Middle frontal gyrus (tissue), 1 donor: ENCODE measurements at regions not wholly inside any gene's neighbourhood (a gene's known extent, or its start where the extent isn't known, plus 50 kb on each side); places are given as distances from the start of the nearest gene placed in this dataset.
"Not testable (repeated sequence)": the region's sequence is repeated elsewhere in the genome, so short reads cannot be mapped to it uniquely, and the experiment has no call there.

ENCODE experiments used
- DNase-seq: peaks from one replicate; pipeline ENCODE4 v3.0.0-alpha.2; 2015; ENCODE audit warnings: low spot score; ENCODE audit errors: extremely low spot score

DNA sequence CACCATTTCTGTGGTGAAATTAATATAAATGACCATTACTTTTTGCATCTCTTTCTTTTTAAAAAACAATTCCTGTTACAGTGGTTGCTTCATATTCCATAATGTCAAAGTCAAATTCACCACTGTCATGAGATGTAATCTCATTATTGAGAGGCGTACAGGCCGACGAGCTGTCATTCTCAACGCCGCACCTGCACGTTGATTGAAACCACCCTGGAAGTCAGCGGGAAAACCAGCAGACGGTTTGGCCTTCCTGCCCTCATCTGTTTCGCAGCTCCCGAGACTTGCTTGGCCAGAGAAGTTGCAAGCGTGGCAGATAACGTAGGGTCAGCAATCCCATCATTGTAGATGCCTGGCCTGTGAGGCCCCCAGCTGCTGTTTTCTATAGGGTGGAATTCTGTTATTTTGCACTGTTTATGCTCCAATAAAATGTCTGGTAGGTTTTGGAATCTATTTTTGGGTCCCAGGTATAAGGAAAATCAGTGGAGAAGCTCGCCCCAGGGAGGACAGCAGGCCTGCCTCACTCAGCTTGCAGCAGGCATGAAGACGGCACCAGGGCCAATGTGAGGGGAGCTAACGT lies 153.4 kb downstream of the SOX1 start:
- DNase-seq, result no peak

GRCh38 chr13:112220925-112221324 lies 154.0 kb downstream of the SOX1 start:
- DNase-seq, result no peak

GRCh38 chr13:112222971-112223370 lies 153.2 kb upstream of the SPACA7 start:
- no peak for DNase-seq

- not testable (repeated sequence) for DNase-seq
Measured at GRCh38 chr13:112223929-112224328, 152.2 kb upstream of the SPACA7 start.

GRCh38 chr13:112225429-112226090 lies 150.6 kb upstream of the SPACA7 start:
- DNase-seq, result no peak

DNA sequence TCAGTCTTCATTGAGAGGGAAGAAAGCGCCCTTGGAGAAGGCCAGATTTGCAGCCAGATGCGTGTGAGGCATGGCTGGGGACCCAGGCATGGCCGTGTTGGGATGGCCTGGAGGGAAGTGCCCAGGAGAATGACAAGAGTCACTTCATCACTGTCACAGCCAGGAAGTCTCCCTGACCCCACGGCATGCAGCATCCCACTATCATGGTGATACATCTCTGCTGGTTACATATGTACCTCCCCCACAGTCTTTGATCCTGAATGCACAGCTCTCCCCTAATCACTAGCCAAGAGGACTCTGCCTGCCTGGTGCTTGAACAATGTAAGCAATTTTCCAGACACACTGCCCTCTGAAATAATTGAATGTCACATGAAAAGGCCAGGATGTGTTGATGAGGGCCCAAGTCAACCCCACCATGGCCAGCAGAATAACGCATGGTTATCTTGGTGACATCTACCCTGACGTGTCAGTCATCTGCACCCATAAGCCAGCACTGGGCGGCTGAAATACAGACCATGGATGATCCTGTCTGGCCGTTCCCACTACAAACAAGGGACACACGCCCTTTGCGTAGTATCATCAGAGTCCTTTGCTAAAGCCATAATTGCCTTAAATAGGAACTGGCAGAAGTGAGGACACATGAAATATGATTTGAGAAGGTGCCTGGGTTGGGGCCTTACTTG lies 149.7 kb upstream of the SPACA7 start:
- no peak for DNase-seq

DNA sequence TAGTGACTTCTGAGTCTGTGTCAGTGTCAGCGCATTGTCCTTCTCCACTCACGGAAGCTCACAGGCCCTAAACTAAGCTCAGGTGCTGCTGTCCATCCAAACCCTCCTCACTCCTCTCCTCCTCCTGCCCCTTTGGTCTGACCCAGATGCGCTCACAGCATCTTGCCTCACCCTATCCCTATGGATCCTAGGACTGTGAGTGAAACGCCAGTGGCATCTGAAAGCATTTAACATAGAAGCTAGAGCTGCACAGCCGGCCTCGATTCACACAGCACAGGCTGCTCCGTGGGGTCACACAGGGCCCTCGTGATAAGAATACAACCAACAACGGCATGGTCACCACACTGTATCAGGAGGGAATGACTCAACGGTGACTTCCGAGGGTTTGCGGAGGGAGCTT lies 149.1 kb upstream of the SPACA7 start:
- DNase-seq, result no peak

GRCh38 chr13:112229445-112229844 lies 146.7 kb upstream of the SPACA7 start:
- DNase-seq, result no peak

- no peak for DNase-seq
Measured at GRCh38 chr13:112229992-112230872, 145.9 kb upstream of the SPACA7 start.

DNA sequence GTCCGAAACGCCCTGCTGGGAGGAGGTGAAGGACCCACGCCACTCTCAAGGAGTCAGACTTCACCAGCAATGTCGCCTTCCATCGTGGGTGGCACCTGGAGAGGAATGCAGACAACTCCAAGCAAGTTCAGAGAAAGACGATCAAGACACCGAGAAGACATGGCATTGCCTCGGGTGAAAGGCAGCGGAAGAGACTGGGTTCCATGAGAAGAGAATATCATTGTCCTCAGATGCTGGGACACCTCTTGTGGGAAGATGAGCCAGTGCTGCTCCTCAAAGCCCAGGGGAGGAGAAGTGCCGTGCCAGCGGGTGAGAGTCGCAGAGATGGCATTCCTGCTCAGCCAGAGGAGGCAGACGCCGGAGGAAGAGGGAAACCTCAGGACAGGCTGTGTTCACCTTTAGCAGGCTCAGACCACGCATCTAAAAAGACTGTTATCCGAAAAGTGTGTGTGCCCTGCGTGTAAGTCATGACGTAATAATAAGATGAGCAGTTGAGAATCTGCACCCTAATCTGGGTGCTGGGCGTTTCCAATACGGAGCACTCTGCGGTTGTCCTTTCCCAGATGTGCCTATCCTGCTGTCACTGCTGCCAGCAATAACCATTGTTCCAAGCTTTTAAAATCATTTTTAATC lies 144.6 kb upstream of the SPACA7 start:
- no peak for DNase-seq

DNA sequence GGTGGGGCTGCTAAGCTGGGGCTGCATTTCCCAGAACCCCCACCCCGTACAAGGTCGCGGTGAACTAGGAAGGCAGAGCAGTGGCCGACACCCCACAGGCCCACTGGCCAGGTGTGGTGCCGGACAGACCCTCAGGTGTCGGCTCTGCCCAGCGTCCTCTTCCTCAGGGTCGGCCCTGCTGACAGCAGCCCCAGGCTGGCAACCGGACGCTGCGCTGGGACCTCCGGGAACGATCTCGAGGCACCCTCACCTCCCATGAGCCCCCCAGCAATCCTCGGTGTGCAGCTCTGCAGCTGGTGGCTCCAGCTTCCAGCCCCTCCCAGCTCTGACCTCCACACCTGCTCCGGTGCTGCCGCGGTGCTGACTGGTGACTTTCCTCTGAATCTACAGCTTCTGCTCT lies 142.9 kb upstream of the SPACA7 start:
- DNase-seq, result no peak

DNA sequence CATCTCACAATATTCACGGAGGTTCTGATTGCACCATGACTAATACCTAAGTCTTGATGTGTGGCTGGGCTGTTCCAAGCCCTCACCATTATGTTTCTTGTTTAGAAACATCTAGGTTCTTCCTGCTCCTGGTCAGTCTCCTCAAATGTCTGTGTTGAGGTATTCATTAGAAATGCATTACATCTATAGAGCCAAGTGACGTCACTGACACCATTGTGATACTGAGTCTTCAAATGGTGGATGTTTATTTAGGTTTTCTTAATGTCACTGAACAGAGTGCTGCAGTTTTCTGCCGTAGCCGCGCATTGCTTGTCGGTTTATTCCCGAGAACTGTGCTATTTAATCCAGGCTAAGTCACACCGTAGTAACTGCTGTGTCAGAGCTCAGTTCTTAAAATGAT lies 142.4 kb upstream of the SPACA7 start:
- DNase-seq, result no peak

GRCh38 chr13:112234131-112234875 lies 141.9 kb upstream of the SPACA7 start:
- no peak for DNase-seq

- no peak for DNase-seq
Measured at GRCh38 chr13:112236016-112236415, 140.1 kb upstream of the SPACA7 start.

DNA sequence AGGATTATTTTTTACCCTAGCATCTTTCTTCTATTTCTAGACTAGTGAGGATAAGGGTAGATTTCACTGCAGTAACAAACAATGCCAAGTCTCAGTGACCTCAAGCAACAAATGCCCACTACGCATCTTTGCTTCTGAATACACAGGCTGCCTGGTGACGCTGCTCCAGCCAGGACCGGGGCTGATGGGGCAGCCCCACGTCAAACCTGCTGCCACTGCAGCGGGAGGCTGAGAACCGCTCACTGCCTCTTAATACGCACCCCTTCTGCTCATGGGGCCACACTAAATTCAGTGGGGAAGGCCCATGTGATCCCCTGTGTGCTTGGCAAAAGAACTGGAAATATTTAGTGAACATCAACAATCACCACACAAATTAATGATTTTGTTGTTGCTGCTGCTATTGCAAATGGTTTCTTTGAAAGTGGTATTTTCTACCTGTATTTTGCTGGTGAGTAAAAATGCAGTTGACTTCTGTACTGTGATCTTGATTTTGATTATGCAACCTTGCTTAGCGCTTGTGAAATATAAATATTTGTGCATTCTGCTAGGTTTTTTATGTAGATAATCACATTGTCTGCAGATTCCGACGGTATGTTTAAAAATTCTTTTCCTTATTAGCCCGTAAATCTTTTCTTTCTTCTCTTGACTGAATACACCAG lies 139.5 kb upstream of the SPACA7 start:
- no peak for DNase-seq

GRCh38 chr13:112238436-112238995 lies 137.6 kb upstream of the SPACA7 start:
- no peak for DNase-seq

DNA sequence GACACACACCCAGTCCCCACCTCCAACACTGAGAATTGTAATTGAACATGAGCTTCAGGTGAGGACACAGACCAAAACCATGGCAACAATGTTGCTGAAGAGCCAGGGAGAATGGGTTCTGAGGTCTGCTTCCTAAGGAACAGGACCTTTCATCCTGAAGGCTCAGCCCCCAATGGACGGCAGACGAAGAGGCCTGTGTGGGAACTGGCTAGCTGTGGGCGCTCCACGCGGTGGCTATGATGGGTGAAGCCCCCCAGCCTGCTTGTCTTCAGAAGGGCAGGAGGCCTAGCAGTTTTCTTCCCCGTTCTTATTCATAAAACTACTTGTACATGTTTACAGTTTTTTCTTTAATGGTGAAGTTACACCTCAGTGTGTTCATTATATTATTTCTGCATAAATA lies 136.1 kb upstream of the SPACA7 start:
- DNase-seq, result no peak

GRCh38 chr13:112241288-112241687 lies 134.9 kb upstream of the SPACA7 start:
- DNase-seq, result no peak

GRCh38 chr13:112242777-112243176 lies 133.4 kb upstream of the SPACA7 start:
- no peak for DNase-seq

DNA sequence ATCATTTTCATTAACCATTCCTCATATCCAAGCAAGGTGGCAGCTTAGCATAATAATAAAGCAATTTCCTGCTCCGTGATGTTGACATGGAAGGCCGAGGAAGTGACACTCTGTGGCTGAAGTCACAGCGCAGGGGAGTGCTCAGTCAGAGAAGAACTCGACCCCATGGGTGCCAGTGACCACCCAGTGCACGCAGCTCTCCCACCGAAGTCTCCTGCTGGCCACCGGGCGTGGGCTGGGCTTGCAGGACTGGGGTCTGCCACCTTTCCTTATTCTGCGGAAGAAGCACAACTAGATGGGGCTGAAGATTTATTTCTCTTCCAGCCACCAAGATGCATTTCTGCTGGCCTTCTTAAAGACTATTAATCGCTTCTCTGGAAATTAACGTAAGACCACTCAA lies 132.1 kb upstream of the SPACA7 start:
- DNase-seq, result no peak
